ENCODE measurements at regions not wholly inside any gene's neighbourhood (a gene's known extent, or its start where the extent isn't known, plus 50 kb on each side); places are given as distances from the start of the nearest gene placed in this dataset.

GRCh38 chr7:153430931-153431330, 621.3 kb upstream of the DPP6 start:
- Histone ChIP-seq H3K4me1 (no peaks in the 10 kb centered on the region), H3K36me3 (no peaks in the 10 kb centered on the region), H3K9me3 (no peaks in the 10 kb centered on the region), H3K27me3 (peaks cover 0 to 3% (median 0%) of the 10 kb centered on the region in 4 donors), H3K4me3 (no peak overlapping the region), H3K27ac (no peak overlapping the region)
- ATAC-seq (no peak), DNase-seq (no peak), FAIRE-seq (no peak)
- 52 to 61% methylated on average over 5 of the region's 5 CpGs for WGBS, 2 donors
- TF ChIP-seq CTCF (IDR thresholded peaks at IDR 0.05) = no peak
- intact Hi-C loops (cut with DNase I) = no loop called here

GRCh38 chr7:153432063-153432462, 620.1 kb upstream of the DPP6 start:
- no peak for ATAC-seq
- no peak overlapping the region for H3K4me3 ChIP-seq
- H3K4me1 ChIP-seq = no peaks in the 10 kb centered on the region

GRCh38 chr7:153433223-153433622, 619.0 kb upstream of the DPP6 start:
- no peaks in the 10 kb centered on the region for H3K36me3 ChIP-seq
- TF ChIP-seq CTCF (IDR thresholded peaks at IDR 0.05) = no peak
- peaks cover 0 to 3% (median 0%) of the 10 kb centered on the region in 4 donors for H3K27me3 ChIP-seq
- ATAC-seq (no peak), DNase-seq (no peak), FAIRE-seq (no peak)
- no peak overlapping the region for H3K4me3 ChIP-seq
- H3K4me1 ChIP-seq = no peaks in the 10 kb centered on the region
- H3K9me3 ChIP-seq = no peaks in the 10 kb centered on the region
- H3K27ac ChIP-seq = no peak overlapping the region
- intact Hi-C loops (cut with DNase I) = no loop called here
- 66 to 78% methylated on average over 8 of the region's 8 CpGs for WGBS, 2 donors

More at GRCh38 chr7:153432063-153432462, 620.1 kb upstream of the DPP6 start:
- intact Hi-C loops (cut with DNase I) = no loop called here
- no peak for DNase-seq
- no peak for FAIRE-seq
- H3K9me3 ChIP-seq = no peaks in the 10 kb centered on the region
- WGBS, 2 donors = 17 to 26% methylated on average over 8 of the region's 8 CpGs
- H3K36me3 ChIP-seq = no peaks in the 10 kb centered on the region
- no peak overlapping the region for H3K27ac ChIP-seq
- no peak for TF ChIP-seq CTCF (IDR thresholded peaks at IDR 0.05)
- peaks cover 0 to 3% (median 0%) of the 10 kb centered on the region in 4 donors for H3K27me3 ChIP-seq

GRCh38 chr7:153440715-153441114, 611.5 kb upstream of the DPP6 start:
- Histone ChIP-seq H3K9me3 (no peaks in the 10 kb centered on the region), H3K4me1 (no peaks in the 10 kb centered on the region), H3K4me3 (no peak overlapping the region), H3K36me3 (no peaks in the 10 kb centered on the region), H3K27me3 (no peaks in the 10 kb centered on the region), H3K27ac (no peak overlapping the region)
- DNase-seq = no peak
- FAIRE-seq = no peak
- intact Hi-C loops (cut with DNase I) = no loop called here
- 64 to 67% methylated on average over 5 of the region's 5 CpGs for WGBS, 2 donors
- ATAC-seq = no peak
- no peak for TF ChIP-seq CTCF (IDR thresholded peaks at IDR 0.05)

GRCh38 chr7:153443032-153443701, 609.0 kb upstream of the DPP6 start:
- Histone ChIP-seq H3K4me3 (no peak overlapping the region), H3K9me3 (no peaks in the 10 kb centered on the region), H3K27me3 (no peaks in the 10 kb centered on the region), H3K36me3 (no peaks in the 10 kb centered on the region), H3K27ac (no peak overlapping the region), H3K4me1 (no peaks in the 10 kb centered on the region)
- no peak for ATAC-seq
- intact Hi-C loops (cut with DNase I) = no loop called here
- no peak for DNase-seq
- TF ChIP-seq CTCF (IDR thresholded peaks at IDR 0.05) = no peak
- FAIRE-seq = no peak
- 36 to 48% methylated on average over 7 of the region's 7 CpGs for WGBS, 2 donors

All from pancreas (tissue), 10 donors.